A172 (cell line): ENCODE measurements at regions not wholly inside any gene's neighbourhood (a gene's known extent, or its start where the extent isn't known, plus 50 kb on each side); places are given as distances from the start of the nearest gene placed in this dataset.
A peak's percentile ranks its signal among the peaks of the same experiment; 100 is the strongest.

ENCODE experiments used
- DNase-seq: peaks from one replicate; pipeline ENCODE4 v3.0.0-alpha.2; 2015; ENCODE audit warnings: low spot score

DNA sequence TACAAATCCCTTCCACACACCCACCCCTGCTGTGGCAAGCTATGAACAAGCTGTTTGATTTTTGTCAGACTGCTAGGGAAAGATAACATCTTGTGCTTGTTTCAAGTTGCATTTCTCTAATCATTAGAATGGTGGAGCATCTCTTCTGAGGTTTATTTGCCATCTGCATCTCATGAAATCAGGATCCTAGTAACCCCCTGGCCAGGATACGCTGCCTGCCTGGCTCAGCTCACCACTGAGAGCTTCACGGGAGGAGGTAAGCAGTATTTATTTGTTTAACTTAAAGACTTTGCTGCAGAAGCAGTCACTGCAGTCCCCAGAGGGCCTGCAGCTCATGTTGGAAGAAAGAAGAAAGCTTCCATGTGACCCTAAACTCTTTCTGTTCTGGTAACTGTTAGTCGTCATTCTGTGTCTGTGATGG lies 83.3 kb upstream of the CXCL14 start:
- no peak for DNase-seq

DNA sequence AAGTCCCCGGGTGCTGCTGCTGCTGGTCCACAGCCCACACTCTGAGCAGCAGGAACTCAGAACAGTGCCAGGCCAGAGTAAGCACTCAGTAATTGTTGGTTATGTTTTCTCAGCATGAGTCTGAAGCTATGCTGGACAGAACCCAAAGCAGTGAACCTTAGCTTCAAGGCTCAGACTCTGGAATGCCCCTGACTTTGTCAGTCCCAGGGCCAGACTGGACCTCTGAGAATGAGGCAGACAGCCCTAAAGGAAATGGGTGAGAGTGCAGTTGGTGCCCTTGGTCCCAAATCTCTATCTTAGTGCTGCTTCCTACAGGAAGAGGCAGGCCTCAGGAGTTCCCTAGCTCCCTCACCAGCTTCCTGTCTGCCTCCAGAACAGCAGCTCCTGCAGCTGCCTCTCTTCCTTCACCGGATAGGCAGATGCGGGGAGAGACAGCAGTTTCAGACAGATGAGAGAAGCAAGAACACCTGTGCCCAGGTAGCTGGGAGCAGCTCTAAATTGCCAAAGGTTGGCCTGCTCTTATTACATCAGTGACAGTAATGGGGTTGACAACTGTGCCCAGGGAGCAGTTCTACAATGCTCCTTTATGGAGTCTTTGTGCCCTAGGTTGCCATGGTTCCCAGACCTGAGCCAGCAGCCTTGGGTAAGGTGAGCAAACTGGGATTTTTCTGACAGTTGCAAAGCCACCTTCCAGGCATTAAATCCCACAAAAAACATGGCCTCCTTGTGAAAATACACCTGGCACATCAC lies 82.2 kb upstream of the CXCL14 start:
- DNase-seq: peak; percentile 19

DNA sequence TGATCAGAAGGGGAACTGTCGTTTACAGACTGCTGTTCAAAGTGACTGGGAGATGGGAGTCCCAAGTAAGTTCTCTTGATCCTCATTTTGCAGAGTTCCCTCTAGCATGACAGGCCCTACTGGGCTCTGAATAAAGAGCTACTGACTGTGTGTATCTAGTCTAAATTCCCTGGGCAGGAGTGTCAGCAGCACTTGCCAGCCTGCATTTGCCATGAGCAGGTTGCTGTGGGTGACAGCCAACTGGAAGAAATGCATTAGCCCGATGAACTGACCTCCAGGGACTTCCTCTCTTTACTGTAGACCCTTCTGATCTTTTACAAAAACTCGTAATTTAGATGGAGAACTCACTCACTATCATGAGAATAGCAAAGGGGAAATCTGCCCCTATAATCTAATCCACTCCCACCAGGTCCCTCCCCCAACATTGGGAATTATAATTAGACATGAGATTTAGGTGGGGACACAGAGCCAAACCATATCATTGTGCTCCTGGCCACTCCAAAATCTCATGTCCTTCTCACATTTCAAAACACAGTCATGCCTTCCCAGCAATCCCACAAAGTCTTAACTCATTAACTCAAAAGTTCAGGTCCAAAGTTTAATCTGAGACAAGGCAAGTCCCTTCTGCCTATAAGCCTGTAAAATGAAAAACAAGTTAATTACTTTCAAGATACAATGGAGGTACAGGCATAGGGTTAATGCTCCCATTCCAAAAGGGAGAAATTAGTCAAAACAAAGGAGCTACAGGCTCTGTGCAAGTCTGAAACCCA lies 78.9 kb upstream of the CXCL14 start:
- no peak for DNase-seq

DNA sequence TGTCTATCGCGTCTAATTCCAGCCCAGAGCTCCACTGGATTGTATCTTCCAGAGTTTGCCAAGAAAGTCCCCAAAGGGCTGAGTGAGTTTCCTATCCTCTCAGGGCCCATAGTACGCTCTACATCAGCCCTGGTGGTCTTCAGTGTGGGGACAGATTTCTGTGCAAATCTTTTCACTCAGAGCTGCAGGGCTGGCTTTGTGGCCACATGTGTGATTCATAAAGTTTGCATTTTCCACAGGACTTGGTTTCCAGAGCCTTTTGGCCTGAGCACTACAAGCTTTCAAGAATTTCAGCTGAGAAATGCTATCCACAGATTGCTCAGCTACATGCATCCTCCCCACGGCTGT lies 76.7 kb upstream of the CXCL14 start:
- DNase-seq: no peak

DNA sequence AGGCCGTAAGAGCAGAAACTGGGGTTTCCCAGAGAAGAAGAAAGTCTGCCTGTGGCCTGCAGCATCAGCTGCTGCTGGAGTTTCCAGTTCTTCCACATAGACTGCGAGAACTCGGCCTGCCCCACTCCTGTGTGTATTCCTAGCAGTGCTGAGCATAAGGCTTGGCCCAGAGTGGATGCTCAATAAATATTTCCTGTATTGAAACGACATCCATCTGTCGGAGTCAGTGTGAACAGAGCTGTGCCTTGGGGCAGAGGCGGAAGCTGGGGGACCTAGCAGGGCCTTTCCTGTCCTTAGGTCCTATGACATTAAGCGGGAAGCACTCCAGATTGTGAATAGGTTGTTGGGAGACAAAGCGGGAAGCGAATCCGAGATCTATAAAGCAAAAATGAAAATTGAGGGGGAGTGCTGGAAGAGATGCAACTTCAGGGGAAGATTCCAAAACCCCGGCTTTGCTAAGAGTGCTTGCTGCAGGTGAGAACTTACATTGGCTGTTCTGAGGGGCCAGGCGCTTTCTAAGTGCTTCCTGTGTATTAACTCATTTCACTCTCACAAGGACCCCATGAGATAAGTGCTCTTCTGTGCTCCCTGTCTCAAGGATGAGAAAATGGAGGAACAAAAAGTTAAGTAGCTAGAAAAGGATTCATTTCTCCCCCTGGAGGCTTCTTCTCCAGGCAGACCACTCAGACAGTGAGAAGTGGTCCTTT lies 76.1 kb upstream of the CXCL14 start:
- no peak for DNase-seq

DNA sequence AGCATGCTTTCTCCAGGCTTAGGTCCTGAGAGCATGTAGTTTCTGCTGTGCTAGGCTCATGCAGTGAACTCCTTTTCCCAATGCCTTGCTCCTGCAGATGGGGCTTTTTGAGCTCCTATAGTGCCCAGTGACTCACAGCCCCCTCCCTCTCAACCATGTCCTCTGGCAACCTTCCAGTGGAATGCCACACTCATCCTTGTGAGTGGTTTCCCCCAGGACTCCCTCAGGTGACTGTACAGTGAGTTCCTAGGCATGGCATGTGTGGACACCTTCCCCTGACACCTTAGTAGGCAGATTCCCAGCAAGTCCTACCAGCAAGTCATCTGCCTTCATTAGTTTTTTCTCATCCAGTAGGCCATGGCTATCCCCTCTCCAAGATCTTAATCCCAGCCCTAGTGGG lies 72.4 kb upstream of the CXCL14 start:
- DNase-seq: peak; percentile 87

DNA sequence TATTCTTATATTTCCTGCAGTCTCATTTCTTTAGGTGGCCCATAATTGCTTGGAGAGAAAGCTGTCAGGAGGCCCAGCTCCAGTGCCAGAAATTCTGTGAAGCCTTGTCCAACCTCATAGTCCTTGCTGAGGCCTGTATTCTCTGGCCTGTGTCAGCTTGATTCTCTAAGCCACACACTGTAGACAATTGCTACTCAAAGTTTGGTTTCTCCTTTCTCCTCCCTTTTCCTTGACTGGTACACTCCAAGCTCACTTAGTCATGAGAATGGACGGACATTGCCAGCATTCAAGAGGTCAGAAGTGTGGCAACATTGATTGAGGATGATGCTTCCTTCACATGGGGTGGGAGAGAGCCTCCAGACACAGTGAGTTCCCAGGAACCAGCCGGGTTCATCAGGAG lies 71.3 kb upstream of the CXCL14 start:
- no peak for DNase-seq

DNA sequence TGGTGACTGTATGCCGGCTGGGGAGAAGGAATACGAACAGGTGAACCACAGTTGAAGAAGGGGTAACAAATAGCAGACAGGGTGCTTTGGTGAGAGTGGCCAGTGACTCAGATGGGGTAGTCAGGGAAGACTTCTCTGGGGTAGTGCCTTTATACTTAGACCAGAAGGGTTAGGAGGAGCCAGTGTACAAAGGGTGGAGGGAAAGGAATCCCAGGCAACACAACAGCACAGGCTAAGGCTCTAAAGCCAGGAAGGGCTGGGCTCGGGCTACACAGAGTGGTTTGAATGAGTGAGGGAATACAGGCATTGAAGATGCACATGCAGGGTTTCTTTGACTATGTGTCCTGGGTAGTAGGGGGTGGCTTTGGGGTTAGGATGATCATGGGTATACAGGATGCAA lies 70.6 kb upstream of the CXCL14 start:
- DNase-seq: no peak

DNA sequence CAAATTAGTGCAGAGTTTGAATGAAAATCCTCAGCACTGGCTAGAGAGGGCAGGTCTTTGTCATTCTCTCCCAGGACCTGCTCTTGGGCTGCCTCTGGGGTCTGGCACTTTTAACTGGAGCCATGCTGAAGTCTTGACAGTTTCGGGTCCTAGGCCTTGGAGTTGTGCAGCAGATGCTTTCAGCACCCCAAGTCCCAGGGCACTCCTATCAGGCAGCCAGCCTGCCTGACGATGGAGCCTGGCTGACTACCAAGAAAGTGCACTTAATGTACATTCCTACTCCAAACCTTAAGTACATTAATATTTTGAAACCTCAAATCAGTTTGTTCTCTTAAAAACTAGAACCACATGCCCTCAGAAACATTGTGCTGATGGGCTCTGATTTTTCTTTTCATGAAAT lies 69.3 kb upstream of the CXCL14 start:
- no peak for DNase-seq

DNA sequence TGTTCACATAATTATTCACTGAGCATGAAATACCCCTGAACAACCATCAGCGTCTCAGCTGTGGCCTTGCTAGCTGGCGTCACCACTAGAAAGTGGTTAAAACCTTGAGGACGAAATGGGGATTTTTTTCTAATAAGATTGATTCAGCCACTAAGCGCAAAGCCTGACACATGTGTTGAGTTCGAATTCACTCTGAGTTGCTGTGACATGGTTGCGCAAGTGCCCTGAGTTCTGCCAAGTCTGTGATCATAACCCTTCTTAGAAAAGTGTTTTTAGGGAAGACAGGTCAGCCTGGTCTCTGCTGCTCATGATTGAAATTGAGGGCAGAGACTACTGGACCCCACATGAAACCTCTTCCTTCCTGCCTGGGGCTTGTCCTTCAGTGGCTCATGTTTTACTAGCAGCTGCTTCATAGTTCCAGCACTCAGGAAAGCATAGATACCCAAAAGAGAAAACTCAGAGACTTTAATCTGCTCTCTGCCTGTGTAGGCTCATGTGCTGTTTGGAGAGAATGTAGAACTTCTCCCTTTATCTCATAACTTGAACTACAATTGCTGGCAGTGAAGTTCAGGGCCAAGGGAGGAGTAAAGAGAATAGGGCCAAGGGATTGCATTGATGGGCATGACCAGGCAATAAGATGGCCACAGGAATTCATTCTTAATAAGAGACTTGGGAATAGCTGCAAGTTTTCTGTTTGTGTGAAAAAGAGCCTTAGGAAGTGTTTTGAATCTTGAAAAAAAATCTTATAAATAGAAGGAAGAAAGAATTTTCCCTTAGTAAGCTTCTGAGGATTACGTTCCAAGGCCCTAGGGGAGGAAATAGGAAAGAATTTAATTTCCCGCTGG lies 66.8 kb upstream of the CXCL14 start:
- no peak for DNase-seq

DNA sequence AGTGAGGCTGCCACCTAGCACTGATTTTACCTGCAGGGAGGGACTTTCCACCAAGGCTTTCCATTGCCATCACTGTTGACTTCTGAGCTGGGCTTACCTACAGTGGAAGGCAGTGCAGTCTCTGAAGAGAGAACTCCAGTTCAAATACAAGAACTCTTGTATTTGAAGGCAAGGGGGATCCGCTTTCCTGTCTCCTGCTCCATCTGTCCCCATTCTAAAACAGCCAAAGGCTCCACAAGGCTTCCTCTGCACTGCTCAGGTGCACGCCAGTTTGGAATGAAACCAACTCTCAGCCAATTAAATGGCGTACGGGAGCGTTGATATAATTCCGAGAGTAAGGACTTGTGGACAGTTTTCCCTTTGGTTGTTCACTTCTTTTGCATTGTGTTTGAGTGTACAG lies 66.0 kb upstream of the CXCL14 start:
- DNase-seq: no peak

DNA sequence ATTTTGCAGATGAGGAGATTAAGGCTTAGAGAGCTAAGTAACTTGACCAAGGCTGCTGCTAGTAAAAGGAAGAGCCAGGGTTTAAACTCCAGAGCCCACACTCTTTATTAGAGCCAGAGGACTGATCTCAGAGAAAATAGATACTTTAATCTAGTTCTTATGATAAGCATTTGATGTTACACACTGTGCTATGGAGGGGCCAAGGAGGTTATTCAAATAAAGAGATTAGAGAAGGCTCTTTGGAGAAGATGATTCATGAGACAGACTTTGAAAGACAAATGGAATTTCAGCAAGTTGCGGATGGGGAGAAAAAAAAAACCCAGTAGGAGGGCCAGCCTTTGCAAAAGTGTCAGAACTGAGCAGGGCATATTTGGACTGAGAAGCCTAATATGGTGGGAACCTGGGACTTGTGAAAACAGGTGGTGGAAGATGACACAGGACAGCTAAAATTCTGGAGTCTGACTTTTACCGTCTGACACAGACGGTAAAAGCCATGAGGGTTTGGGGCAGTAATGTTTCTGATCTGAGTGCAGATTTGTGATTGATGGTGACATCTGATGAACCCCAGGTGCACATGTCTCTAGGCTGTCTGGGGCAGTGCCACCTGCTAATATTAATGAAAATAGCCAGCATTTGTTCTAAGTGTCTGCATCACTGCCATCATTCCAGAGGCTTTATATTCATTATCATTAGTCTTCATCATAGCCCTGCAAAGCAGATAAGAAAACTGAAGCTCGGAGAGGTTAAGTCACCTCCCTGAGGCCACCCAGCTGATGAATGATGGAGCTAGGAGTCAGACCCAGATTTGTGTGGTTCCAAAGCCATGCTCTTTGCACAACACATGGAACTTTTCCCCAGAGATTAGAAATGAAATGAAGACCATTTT lies 65.3 kb upstream of the CXCL14 start:
- DNase-seq: no peak

DNA sequence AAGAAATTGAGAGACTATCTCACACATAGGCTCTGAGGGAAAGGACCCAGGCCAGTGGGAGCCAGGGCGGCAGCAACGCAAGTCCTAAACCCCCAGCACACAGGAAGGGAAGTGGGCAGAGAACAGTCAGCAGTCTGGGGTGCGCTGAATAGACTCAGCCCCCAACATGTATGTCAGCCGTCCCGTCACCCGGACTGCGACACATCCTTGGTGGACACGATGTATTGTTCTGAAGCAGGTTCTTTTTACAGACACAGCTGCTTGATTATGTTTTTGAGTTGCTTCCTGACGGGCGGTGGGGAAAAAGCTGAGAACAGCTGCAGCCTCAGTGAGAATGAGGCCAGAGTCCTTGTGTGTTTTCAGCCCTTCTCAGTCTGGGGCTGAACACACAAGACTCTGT lies 64.1 kb upstream of the CXCL14 start:
- DNase-seq: no peak

DNA sequence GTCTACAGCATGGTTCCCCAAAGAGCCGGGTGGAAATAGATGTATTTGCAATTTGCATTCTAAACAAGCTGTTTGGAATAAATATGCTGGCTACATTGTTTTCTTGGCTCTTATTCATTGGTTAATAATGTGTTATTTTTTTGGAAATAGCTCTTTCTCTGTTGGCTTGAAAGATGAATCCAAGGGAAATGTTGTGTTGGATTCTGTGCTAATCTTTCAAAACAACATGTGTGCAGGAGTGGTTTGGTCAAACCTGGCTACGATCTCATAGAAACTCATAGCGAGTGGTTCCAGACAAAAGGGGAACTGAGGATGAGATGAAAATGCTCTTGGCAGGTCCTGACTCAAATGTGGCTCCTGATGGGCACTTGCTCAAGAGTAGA lies 63.7 kb upstream of the CXCL14 start:
- DNase-seq: no peak

DNA sequence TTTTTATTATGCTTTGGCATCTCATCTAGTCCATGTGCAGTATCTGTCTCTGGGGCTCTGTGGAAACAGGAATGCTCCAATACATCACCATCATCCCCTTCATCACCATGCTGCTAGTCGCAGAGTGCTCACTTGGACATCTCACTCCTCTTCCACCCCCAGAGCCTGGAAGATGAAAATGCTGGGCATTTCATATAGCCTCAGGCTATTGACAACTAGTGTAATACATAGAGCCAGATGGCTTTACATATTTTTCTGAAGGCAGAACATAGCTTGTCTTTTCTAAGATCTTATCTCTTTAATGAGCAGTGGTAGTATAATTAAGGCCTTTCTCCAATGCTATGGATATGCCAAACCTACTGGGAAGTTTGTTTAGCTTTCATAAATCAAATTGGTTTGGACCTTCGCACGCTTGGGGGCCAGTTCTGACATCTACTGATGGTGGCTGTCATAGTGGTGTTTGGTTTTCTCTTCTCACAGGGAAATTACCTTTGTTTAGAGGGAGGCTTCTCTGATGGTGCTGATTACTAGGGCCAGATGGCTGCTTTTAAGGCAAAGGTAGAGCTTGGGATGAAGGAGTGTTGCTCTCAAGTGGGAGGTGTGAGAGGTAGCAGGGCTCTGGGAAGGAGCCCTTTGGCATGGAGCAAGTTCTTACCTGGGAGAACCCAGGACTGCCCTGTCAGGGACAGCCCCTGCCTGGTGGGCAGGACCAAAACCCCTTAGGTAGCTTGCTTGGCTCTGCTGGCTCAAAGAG lies 63.1 kb upstream of the CXCL14 start:
- DNase-seq: no peak

DNA sequence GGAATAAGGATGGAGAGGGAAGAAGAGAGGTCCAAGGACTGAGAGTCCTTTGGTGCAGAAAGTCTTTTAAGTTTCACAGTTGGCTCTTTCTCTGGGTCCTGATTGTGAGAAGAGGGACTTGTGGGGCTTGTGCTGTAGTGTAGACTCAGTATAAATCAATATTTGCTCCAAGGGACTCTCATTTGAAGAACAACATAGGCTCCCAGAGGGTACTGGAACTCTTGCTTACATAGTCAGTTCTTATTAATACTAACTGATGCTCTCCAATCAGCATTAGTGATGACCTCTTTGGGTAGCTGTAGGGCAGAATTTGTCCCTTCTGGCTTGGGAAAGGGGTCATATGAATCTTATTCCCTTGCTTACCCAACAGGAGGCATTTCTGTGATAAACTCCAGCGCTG lies 62.5 kb upstream of the CXCL14 start:
- no peak for DNase-seq

DNA sequence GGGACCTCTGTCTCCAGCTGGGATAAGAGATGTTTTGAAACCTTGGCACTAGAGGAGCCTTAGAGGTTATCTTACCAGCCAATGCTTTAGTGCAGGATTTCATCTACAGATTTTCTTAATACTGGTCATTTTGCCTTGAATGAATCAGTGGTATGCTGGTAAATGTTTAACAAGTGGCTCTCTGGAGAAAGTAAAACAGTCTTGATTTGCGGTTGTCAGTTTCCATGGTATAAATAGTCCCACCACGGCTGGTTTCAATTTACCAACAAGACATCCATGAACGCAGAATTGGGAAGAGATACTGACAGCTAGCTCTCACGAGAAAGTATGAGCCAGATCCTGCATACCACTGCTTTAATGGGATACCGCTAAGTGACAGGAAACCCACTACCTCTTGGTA lies 56.7 kb upstream of the CXCL14 start:
- no peak for DNase-seq

DNA sequence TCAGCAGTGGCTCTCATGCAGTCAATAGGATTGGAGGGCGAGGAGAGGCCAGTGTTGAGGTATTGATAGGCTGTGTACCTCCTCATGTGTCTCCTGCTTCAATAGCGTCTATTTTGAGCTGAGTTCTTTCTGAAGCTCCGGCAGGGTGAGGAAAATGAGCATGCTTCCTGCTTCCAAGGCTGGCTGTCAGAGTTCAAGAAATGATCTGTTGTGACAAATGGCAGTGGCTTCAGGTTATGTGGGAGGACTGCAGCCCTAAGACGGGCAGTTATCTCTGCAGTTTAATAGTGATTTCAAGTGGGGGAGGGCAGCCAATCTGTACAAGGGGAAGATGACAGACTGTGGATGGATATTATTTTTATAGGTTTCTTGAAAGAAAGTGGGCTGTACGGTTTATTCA lies 54.0 kb upstream of the CXCL14 start:
- no peak for DNase-seq

DNA sequence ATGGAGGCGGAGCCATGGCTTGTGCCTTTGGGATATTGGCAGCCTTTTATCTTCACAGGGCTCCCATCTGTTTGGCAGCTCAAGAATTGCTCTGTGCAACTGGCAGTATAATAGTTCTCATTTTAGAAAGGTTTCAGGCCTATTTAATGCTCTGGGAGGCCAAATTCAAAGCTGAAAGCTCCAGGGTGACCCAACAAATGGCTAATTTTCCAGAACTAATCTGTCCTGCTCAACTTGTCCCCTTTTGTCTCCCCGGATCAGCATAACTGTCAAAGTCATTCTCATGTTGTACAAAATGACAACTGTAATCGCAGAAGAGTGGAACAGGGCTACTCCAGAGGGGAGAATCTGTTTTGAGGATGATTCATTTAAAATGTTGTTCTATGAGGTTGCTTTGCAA lies 52.6 kb upstream of the CXCL14 start:
- no peak for DNase-seq

DNA sequence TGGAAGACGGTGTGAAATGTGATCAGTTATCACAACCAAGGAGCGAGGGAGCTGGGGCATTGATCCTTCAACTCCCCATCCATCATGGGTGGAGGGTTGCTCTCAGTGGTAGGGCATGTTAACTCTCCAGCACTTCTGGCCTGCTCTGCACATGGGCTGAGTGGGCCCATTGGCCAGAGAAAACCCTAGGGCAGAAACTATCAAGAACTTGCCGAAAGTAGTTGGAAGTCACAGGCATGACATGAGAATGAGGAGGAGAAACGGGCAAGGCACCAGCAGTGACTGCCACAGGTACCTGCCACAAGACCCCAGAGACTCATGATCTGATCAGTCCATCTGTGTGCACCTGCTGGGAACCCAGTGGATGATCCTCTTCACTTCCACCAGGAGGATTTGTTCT lies 50.9 kb upstream of the CXCL14 start:
- DNase-seq: no peak
